Epithelial cell of esophagus (primary cell): ENCODE measurements at regions not wholly inside any gene's neighbourhood (a gene's known extent, or its start where the extent isn't known, plus 50 kb on each side); places are given as distances from the start of the nearest gene placed in this dataset.

ENCODE experiments used
- DNase-seq: peaks from one replicate; pipeline ENCODE4 v3.0.0; 2010; ENCODE audit warnings: low read depth
- H3K4me3 ChIP-seq: 2 replicates; pipeline ENCODE4 v1.5.1; 2011; ENCODE audit warnings: mild to moderate bottlenecking, low read length, control low read depth
- CTCF ChIP-seq: IDR thresholded peaks from 2 replicates; pipeline ENCODE4 v1.5.1; 2011; ENCODE audit warnings: low read depth, mild to moderate bottlenecking, low read length, control low read depth, inconsistent platforms; ENCODE audit not compliant: insufficient read depth; ENCODE audit errors: missing control alignments

DNA sequence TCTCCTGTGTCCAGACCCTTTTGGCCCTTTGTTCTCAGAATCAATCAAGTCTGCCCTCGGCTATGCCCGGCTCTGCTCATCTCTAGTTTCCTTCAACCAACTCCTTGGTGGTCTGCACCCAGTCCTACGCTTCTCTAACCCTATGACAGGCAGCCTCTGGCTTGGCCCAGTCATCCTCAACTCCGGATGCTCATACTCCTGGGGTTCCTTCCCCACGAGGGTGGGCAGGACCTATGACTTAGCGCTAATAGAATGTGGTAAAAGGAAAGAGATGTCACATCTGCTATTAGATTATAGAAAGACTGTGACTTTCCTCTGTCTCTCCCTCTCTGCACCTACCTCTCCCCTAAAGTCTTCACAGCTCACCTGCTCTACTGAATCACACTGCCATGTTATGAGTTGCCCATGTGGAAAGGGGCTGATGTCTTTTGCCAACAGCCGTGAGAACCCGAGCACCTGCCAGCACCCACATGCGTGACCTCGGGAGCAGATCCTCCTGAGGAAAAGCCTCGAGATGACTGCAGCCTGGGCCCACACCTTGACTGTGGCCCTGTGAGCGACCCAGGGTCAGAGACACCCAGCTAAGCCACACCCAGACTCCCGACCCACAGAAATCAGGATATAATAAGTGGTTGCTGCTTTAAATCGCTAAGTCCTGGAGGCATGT is 334.9 kb downstream of the GADD45G start:
- no peak for DNase-seq
- no peak for TF ChIP-seq CTCF
- no peak overlapping the region for H3K4me3 ChIP-seq

DNA sequence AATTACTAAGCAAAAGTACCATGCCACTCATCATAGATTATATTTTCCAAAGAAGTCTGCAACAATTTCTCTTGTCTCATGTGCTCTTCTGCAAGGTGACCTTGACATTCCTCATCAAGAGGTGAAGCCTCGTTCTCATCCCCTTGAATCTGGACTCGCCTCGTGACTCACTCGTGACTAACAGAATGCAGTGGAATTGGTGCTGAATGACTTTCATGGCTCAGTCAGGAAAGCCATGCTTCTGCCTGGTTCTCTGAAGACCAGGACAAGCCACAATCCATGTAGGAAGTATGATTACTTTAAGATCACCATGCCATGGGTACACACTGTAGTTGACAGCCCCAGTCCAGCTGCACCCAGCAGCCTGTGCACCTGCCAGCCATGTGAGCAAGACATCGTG is 335.8 kb downstream of the GADD45G start:
- no peak for TF ChIP-seq CTCF
- peak; percentile 64 for DNase-seq
- H3K4me3 ChIP-seq: no peak overlapping the region

GRCh38 chr9:89941875-89942274 is 337.1 kb downstream of the GADD45G start:
- TF ChIP-seq CTCF: no peak
- H3K4me3 ChIP-seq: no peak overlapping the region
- peak; percentile 86 for DNase-seq

DNA sequence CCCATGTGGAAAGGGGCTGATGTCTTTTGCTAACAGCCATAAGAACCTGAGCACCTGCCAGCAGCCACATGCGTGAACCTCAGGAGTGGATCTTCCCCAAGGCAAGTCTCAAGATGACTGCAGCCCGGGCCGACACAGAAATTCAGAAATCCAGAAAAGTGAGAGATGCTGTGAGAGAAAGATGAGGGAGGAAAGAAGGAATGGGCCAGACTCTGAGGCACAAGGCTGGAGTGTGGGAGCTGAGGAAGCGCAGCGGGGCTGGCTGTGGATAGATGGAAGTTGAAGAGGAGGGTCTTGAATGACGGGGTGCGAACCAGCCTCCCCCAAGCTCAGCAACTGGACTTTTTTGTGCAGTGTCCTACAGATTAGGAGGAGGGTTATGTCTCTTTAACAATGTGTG is 337.8 kb downstream of the GADD45G start:
- no peak overlapping the region for H3K4me3 ChIP-seq

DNA sequence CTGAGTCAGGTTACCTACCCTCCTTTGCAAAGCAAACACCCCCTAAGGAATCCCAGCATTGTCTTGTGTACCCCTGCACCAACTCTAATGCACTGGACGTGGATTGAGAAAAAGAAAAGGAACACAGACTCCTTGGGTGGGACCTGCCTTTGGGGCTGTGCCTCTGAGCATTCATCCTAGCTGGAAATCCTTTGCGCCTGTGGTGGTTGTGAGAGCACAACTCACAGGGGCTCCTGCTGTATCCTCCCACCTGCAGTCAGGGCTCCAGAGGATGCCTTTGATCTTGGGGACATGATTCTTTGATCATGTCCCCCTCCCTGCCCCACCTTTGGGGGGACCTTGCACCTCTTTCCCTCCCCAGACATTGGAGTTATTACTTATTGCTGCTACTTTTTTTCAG is 338.5 kb downstream of the GADD45G start:
- TF ChIP-seq CTCF: no peak
- no peak for DNase-seq
- no peak overlapping the region for H3K4me3 ChIP-seq

More for the DNA sequence above, 337.8 kb downstream of the GADD45G start:
- no peak for DNase-seq
- no peak for TF ChIP-seq CTCF

GRCh38 chr9:89943728-89944127 is 338.9 kb downstream of the GADD45G start:
- no peak overlapping the region for H3K4me3 ChIP-seq
- no peak for TF ChIP-seq CTCF
- no peak for DNase-seq

GRCh38 chr9:89945133-89945532 is 340.3 kb downstream of the GADD45G start:
- DNase-seq: no peak
- no peak overlapping the region for H3K4me3 ChIP-seq
- TF ChIP-seq CTCF: no peak
